ENCODE measurements at regions not wholly inside any gene's neighbourhood (a gene's known extent, or its start where the extent isn't known, plus 50 kb on each side); places are given as distances from the start of the nearest gene placed in this dataset.

DNA sequence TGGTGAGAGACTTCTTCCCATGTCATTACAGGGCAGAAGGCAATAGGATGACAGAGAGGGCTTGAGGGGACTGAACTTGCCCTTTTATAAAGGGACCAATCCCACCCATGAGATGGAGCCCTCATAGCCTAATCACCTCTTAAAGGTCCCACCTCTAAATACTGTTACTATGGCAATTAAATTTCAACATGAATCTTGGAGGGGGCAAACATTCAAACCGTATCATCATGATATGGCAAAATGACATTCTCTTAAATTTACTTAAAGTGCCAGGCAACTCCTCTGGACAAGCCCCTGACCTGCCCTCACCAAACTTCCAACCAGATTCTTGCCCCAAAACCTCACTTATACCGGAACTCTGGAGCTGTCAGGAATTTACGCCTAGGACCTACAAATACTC, 100.8 kb upstream of the OR5AK2 start:
- no peak overlapping the region for H3K9ac ChIP-seq
- ChIA-PET POLR2A (no interaction called here), CTCF (interaction anchor here (2.0 kb wide), 1 partner anchor 362 kb away, joined by 6 read pairs; no protein-coding TSS in a partner anchor)
- H3K9me2 ChIP-seq: no peaks in the 10 kb centered on the region
- H3K4me3 ChIP-seq (ENCODE audit: low read depth in 2 of 2, low read length in 1 of 2): no peak overlapping the region
- DNase-seq: no peak
- no peak overlapping the region for H2AFZ ChIP-seq (ENCODE audit: low read depth)
- 63% methylated on average over 3 of the region's 3 CpGs for WGBS (ENCODE audit: low lambda C conversion rate)
- H3K27me3 ChIP-seq (ENCODE audit: insufficient read depth): no peaks in the 10 kb centered on the region
- no peaks in the 10 kb centered on the region for H3K9me3 ChIP-seq
- H3K4me2 ChIP-seq: no peak overlapping the region
- H3K4me1 ChIP-seq (ENCODE audit: control insufficient read depth in 1 of 2, insufficient read depth in 2 of 2, low read depth in 1 of 2, low read length in 1 of 2): peaks cover 0 to 10% of the 10 kb centered on the region in 2 experiments; a peak in 2 of 4 replicates
- TF ChIP-seq, protein P1, sequence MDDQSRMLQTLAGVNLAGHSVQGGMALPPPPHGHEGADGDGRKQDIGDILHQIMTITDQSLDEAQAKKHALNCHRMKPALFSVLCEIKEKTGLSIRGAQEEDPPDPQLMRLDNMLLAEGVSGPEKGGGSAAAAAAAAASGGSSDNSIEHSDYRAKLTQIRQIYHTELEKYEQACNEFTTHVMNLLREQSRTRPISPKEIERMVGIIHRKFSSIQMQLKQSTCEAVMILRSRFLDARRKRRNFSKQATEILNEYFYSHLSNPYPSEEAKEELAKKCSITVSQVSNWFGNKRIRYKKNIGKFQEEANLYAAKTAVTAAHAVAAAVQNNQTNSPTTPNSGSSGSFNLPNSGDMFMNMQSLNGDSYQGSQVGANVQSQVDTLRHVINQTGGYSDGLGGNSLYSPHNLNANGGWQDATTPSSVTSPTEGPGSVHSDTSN (IDR thresholded peaks at IDR 0.05): no peak
- no peak for TF ChIP-seq TAF1 (IDR thresholded peaks at IDR 0.05; ENCODE audit: borderline replicate concordance, low read depth, low read length)
- TF ChIP-seq, protein P2, sequence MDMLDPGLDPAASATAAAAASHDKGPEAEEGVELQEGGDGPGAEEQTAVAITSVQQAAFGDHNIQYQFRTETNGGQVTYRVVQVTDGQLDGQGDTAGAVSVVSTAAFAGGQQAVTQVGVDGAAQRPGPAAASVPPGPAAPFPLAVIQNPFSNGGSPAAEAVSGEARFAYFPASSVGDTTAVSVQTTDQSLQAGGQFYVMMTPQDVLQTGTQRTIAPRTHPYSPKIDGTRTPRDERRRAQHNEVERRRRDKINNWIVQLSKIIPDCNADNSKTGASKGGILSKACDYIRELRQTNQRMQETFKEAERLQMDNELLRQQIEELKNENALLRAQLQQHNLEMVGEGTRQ (IDR thresholded peaks at IDR 0.05; ENCODE audit: borderline replicate concordance, low read depth, low read length): no peak
- TF ChIP-seq RCOR1 (IDR thresholded peaks at IDR 0.05; ENCODE audit: low read length): no peak
- no peak for TF ChIP-seq FOXM1 (IDR thresholded peaks at IDR 0.05; ENCODE audit: low read depth)
- no peak for TF ChIP-seq MXI1 (IDR thresholded peaks at IDR 0.05; ENCODE audit: low read depth, low read length)
- no peak for TF ChIP-seq TCF12 (IDR thresholded peaks at IDR 0.05)
- TF ChIP-seq YY1 (IDR thresholded peaks at IDR 0.05; ENCODE audit: low read depth): no peak
- TF ChIP-seq, protein P3, sequence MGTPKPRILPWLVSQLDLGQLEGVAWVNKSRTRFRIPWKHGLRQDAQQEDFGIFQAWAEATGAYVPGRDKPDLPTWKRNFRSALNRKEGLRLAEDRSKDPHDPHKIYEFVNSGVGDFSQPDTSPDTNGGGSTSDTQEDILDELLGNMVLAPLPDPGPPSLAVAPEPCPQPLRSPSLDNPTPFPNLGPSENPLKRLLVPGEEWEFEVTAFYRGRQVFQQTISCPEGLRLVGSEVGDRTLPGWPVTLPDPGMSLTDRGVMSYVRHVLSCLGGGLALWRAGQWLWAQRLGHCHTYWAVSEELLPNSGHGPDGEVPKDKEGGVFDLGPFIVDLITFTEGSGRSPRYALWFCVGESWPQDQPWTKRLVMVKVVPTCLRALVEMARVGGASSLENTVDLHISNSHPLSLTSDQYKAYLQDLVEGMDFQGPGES (IDR thresholded peaks at IDR 0.05; ENCODE audit: low read depth, low read length): no peak
- TF ChIP-seq, protein P4, sequence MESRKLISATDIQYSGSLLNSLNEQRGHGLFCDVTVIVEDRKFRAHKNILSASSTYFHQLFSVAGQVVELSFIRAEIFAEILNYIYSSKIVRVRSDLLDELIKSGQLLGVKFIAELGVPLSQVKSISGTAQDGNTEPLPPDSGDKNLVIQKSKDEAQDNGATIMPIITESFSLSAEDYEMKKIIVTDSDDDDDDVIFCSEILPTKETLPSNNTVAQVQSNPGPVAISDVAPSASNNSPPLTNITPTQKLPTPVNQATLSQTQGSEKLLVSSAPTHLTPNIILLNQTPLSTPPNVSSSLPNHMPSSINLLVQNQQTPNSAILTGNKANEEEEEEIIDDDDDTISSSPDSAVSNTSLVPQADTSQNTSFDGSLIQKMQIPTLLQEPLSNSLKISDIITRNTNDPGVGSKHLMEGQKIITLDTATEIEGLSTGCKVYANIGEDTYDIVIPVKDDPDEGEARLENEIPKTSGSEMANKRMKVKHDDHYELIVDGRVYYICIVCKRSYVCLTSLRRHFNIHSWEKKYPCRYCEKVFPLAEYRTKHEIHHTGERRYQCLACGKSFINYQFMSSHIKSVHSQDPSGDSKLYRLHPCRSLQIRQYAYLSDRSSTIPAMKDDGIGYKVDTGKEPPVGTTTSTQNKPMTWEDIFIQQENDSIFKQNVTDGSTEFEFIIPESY (IDR thresholded peaks at IDR 0.05; ENCODE audit: borderline replicate concordance, low read depth): no peak
- TF ChIP-seq NFIC (IDR thresholded peaks at IDR 0.05; ENCODE audit: borderline replicate concordance): no peak
- no peak for TF ChIP-seq NRF1 (IDR thresholded peaks at IDR 0.05; ENCODE audit: low read depth, low read length)
- no peak for TF ChIP-seq GATA2 (CRISPR knock-in tag; IDR thresholded peaks at IDR 0.05)
- TF ChIP-seq, protein P5, sequence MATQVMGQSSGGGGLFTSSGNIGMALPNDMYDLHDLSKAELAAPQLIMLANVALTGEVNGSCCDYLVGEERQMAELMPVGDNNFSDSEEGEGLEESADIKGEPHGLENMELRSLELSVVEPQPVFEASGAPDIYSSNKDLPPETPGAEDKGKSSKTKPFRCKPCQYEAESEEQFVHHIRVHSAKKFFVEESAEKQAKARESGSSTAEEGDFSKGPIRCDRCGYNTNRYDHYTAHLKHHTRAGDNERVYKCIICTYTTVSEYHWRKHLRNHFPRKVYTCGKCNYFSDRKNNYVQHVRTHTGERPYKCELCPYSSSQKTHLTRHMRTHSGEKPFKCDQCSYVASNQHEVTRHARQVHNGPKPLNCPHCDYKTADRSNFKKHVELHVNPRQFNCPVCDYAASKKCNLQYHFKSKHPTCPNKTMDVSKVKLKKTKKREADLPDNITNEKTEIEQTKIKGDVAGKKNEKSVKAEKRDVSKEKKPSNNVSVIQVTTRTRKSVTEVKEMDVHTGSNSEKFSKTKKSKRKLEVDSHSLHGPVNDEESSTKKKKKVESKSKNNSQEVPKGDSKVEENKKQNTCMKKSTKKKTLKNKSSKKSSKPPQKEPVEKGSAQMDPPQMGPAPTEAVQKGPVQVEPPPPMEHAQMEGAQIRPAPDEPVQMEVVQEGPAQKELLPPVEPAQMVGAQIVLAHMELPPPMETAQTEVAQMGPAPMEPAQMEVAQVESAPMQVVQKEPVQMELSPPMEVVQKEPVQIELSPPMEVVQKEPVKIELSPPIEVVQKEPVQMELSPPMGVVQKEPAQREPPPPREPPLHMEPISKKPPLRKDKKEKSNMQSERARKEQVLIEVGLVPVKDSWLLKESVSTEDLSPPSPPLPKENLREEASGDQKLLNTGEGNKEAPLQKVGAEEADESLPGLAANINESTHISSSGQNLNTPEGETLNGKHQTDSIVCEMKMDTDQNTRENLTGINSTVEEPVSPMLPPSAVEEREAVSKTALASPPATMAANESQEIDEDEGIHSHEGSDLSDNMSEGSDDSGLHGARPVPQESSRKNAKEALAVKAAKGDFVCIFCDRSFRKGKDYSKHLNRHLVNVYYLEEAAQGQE (IDR thresholded peaks at IDR 0.05; ENCODE audit: low read depth, low read length): no peak
- no peak for TF ChIP-seq TEAD4 (IDR thresholded peaks at IDR 0.05; ENCODE audit: borderline replicate concordance, insufficient read depth)
- H4K20me1 ChIP-seq (ENCODE audit: insufficient read depth): no peaks in the 10 kb centered on the region
- no peaks in the 10 kb centered on the region for H3F3A ChIP-seq (replicated peaks; ENCODE audit: insufficient read depth)
- no peaks in the 10 kb centered on the region for H3K79me2 ChIP-seq (ENCODE audit: insufficient read depth)
- H3K27ac ChIP-seq (ENCODE audit: low read depth in 2 of 2, low read length in 1 of 2): no peak overlapping the region
- H3K36me3 ChIP-seq (replicated peaks in 1 of 2; ENCODE audit: control insufficient read depth in 1 of 2, insufficient read depth in 2 of 2, low read length in 1 of 2): no peaks in the 10 kb centered on the region
